A549 (cell line): ENCODE measurements at regions not wholly inside any gene's neighbourhood (a gene's known extent, or its start where the extent isn't known, plus 50 kb on each side); places are given as distances from the start of the nearest gene placed in this dataset.

Experiments
- BHLHE40 ChIP-seq: IDR thresholded peaks from 2 replicates; pipeline ENCODE4 v1.6.1; 2012; ENCODE audit warnings: low read depth, low read length, inconsistent platforms
- CEBPB ChIP-seq, 2 experiments: fragments of >200 bp in 1 of 2; sonication (Bioruptor Twin) in 1 of 2; formaldehyde crosslinking in 1 of 2; IDR thresholded peaks; 2 replicates each; pipeline ENCODE4 v1.6.1; 2012 to 2016
- EP300 ChIP-seq, 2 experiments: fragments of >200 bp; sonication (Bioruptor Twin); formaldehyde crosslinking; IDR thresholded peaks; 2 replicates in 1 of 2; 3 replicates in 1 of 2; pipeline ENCODE4 v1.6.1; 2016 to 2017
- JUNB ChIP-seq: fragments of >200 bp; sonication (Bioruptor Twin); formaldehyde crosslinking; IDR thresholded peaks from 2 replicates; pipeline ENCODE4 v1.6.1; 2016
- NR3C1 ChIP-seq: fragments of >200 bp; sonication (Bioruptor Twin); formaldehyde crosslinking; IDR thresholded peaks from 3 replicates; pipeline ENCODE4 v1.6.1; 2017
- RCOR1 ChIP-seq: fragments of 150-350 bp; IDR thresholded peaks from 2 replicates; pipeline ENCODE4 v1.6.1; 2014; ENCODE audit warnings: antibody characterized with exemption, low read length, low read depth
- RFX5 ChIP-seq: fragments of 450-650 bp; IDR thresholded peaks from 2 replicates; pipeline ENCODE4 v1.7.1; 2014; ENCODE audit warnings: antibody characterized with exemption, mild to moderate bottlenecking, moderate library complexity
- TF ChIP-seq, protein P1 (sequence below): fragments of >200 bp; sonication (Bioruptor Twin); formaldehyde crosslinking; IDR thresholded peaks from 3 replicates; pipeline ENCODE4 v1.5.1; 2016
- TF ChIP-seq, protein P2 (sequence below): IDR thresholded peaks from 2 replicates; pipeline ENCODE4 v1.6.1; 2012

DNA sequence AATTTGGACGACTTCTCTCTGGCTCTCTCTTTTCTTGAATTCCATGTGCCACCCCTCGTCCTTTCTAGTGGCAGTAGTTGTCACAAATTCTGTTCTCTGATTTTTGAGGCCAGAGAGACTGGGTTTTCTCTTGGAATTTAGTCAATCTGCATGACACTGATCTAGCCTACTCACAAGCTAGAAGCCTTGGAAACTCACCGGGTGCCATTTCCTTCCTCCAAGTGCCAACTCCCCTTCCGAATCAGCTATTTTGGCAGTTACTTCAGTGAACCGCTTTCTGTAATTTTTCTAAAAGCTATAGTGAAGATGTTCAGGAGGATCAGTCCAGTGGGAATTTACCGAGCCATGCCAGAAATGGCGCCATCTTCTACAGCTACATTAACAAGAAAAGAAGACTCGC, 228.9 kb downstream of the PMP22 start:
- TF ChIP-seq, protein P1, sequence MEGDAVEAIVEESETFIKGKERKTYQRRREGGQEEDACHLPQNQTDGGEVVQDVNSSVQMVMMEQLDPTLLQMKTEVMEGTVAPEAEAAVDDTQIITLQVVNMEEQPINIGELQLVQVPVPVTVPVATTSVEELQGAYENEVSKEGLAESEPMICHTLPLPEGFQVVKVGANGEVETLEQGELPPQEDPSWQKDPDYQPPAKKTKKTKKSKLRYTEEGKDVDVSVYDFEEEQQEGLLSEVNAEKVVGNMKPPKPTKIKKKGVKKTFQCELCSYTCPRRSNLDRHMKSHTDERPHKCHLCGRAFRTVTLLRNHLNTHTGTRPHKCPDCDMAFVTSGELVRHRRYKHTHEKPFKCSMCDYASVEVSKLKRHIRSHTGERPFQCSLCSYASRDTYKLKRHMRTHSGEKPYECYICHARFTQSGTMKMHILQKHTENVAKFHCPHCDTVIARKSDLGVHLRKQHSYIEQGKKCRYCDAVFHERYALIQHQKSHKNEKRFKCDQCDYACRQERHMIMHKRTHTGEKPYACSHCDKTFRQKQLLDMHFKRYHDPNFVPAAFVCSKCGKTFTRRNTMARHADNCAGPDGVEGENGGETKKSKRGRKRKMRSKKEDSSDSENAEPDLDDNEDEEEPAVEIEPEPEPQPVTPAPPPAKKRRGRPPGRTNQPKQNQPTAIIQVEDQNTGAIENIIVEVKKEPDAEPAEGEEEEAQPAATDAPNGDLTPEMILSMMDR = no peak
- TF ChIP-seq RCOR1 = no peak
- TF ChIP-seq BHLHE40 = no peak
- TF ChIP-seq CEBPB (IDR thresholded peaks at IDR 0.05) = no peak
- TF ChIP-seq EP300 (IDR thresholded peaks at IDR 0.05) = no peak
- TF ChIP-seq, protein P2, sequence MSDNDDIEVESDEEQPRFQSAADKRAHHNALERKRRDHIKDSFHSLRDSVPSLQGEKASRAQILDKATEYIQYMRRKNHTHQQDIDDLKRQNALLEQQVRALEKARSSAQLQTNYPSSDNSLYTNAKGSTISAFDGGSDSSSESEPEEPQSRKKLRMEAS = no peak
- TF ChIP-seq NR3C1 = no peak
- TF ChIP-seq RFX5 = no peak
- TF ChIP-seq JUNB = no peak
